Common myeloid progenitor, CD34-positive (primary cell): ENCODE measurements at regions not wholly inside any gene's neighbourhood (a gene's known extent, or its start where the extent isn't known, plus 50 kb on each side); places are given as distances from the start of the nearest gene placed in this dataset.

Experiments used
- CTCF ChIA-PET: fragments of 350-600 bp; sonication (Branson Sonifier 250); formaldehyde crosslinking; loops from one replicate; lab custom pipeline; 2021; ENCODE audit warnings: antibody characterized with exemption; lab: Charles Lee
- POLR2A ChIA-PET: fragments of 350-600 bp; sonication (Branson Sonifier 250); formaldehyde crosslinking; loops from one replicate; lab custom pipeline; 2021; ENCODE audit warnings: antibody characterized with exemption; lab: Charles Lee
- DNase-seq, 3 donors: peaks; one replicate each; pipeline versions ENCODE4 v3.0.0 to v3.0.0-alpha.2; 2013
- H3K27ac ChIP-seq, 2 experiments: 1 replicate in 1 of 2; 2 replicates in 1 of 2; pipeline ENCODE4 v1.7.0; 2013; ENCODE audit warnings: inconsistent platforms in 2 of 2, low read length in 2 of 2, mild to moderate bottlenecking in 2 of 2, low read depth in 1 of 2, moderate library complexity in 1 of 2; ENCODE audit not compliant: severe bottlenecking in 2 of 2, insufficient read depth in 1 of 2, poor library complexity in 1 of 2
- H3K27me3 ChIP-seq, 5 experiments: replicated peaks in 2 of 5; 1 replicate in 3 of 5; 2 replicates in 2 of 5; pipeline versions ENCODE4 v1.6.1 to v1.7.0; 2013; ENCODE audit warnings: low read length in 4 of 5, mild to moderate bottlenecking in 2 of 5, moderate library complexity in 2 of 5, inconsistent platforms in 1 of 5; ENCODE audit not compliant: insufficient read depth in 5 of 5, control insufficient read depth in 4 of 5
- H3K36me3 ChIP-seq, 4 experiments: 1 replicate in 2 of 4; 2 replicates in 2 of 4; pipeline versions ENCODE4 v1.6.1 to v1.7.0; 2013; ENCODE audit warnings: low read length in 3 of 4, control low read depth in 1 of 4, mild to moderate bottlenecking in 1 of 4; ENCODE audit not compliant: control insufficient read depth in 4 of 4, insufficient read depth in 4 of 4
- H3K4me1 ChIP-seq, 4 experiments: 1 replicate in 3 of 4; 2 replicates in 1 of 4; pipeline versions ENCODE4 v1.6.1 to v1.7.1; 2013; ENCODE audit warnings: low read length in 3 of 4, mild to moderate bottlenecking in 3 of 4, control low read depth in 1 of 4, inconsistent platforms in 1 of 4, moderate library complexity in 1 of 4; ENCODE audit not compliant: control insufficient read depth in 4 of 4, insufficient read depth in 4 of 4; ENCODE audit errors: control extremely low read depth in 1 of 4
- H3K4me3 ChIP-seq, 7 experiments: 1 replicate in 4 of 7; 2 replicates in 3 of 7; pipeline versions ENCODE4 v1.5.1 to v1.7.0; 2013; ENCODE audit warnings: mild to moderate bottlenecking in 7 of 7, low read length in 6 of 7, moderate library complexity in 6 of 7, inconsistent platforms in 2 of 7, low read depth in 2 of 7, control low read depth in 1 of 7; ENCODE audit not compliant: insufficient read depth in 4 of 7, control insufficient read depth in 1 of 7; ENCODE audit errors: extremely low read depth in 1 of 7
- H3K9me3 ChIP-seq, 5 experiments: 1 replicate in 4 of 5; 2 replicates in 1 of 5; pipeline versions ENCODE4 v1.6.1 to v1.7.1; 2013; ENCODE audit warnings: low read length in 4 of 5, mild to moderate bottlenecking in 2 of 5, inconsistent platforms in 1 of 5, low read depth in 1 of 5, moderate library complexity in 1 of 5; ENCODE audit not compliant: control insufficient read depth in 4 of 5, insufficient read depth in 2 of 5; ENCODE audit errors: control extremely low read depth in 1 of 5
- WGBS: methylation state at CpG from one replicate; pipeline ENCODE4 v1.1.5; 2013; ENCODE audit not compliant: insufficient coverage; 5-methylcytosine and 5-hydroxymethylcytosine counted together

GRCh38 chr16:54547052-54547451 is 260.5 kb upstream of the IRX3 start:
- ChIA-PET POLR2A (no interaction called here), CTCF (no interaction called here)

GRCh38 chr16:54546521-54546920 is 259.9 kb upstream of the IRX3 start:
- H3K27ac ChIP-seq = no peak overlapping the region
- POLR2A ChIA-PET = no interaction called here
- DNase-seq = no peak
- no peak overlapping the region for H3K4me3 ChIP-seq
- 82% methylated on average over 5 of the region's 5 CpGs for WGBS
- H3K9me3 ChIP-seq = no peaks in the 10 kb centered on the region
- no peaks in the 10 kb centered on the region for H3K36me3 ChIP-seq
- CTCF ChIA-PET = no interaction called here
- H3K27me3 ChIP-seq = peaks cover 0 to 36% (median 2%) of the 10 kb centered on the region in 5 experiments
- H3K4me1 ChIP-seq = no peaks in the 10 kb centered on the region

More at GRCh38 chr16:54547052-54547451, 260.5 kb upstream of the IRX3 start:
- no peaks in the 10 kb centered on the region for H3K36me3 ChIP-seq
- H3K27me3 ChIP-seq = peaks cover 0 to 35% (median 2%) of the 10 kb centered on the region in 5 experiments
- H3K4me1 ChIP-seq = no peaks in the 10 kb centered on the region
- WGBS = 83% methylated on average over 4 of the region's 4 CpGs
- no peak overlapping the region for H3K4me3 ChIP-seq
- no peak overlapping the region for H3K27ac ChIP-seq
- H3K9me3 ChIP-seq = no peaks in the 10 kb centered on the region
- DNase-seq = no peak

DNA sequence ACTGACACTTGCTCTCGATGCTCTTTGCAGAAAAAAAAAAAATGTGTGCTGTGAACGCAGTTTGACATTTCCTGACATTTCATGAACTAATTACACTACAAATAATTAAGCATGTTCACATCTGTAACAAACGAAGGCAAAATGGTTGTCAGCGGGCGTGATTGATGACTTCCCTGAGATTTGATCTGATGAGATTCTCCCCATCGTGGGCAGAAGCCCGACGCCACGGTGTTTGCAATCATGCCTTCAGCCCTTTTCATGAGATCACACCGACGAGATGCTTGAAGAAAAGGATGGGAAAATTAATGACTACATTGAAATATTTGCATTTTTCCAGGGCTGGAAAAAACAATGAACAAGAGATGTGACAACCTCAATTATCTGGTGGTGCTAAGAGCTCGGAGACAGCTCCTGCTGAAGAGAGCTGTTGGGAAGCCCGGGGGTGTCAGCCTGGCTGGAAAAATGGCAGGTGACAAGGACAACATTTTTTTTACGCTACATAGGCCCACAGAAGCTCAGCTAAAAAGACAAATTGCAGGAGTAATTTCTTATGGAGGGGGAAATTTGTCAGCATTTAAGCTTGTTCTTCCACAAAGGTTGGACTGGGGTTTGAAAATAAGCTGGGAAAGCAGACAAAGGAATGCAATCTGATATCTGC is 259.4 kb upstream of the IRX3 start:
- no peaks in the 10 kb centered on the region for H3K9me3 ChIP-seq
- no peaks in the 10 kb centered on the region for H3K4me1 ChIP-seq
- H3K27me3 ChIP-seq = peaks cover 0 to 39% (median 2%) of the 10 kb centered on the region in 5 experiments
- POLR2A ChIA-PET = no interaction called here
- CTCF ChIA-PET = no interaction called here
- H3K36me3 ChIP-seq = no peaks in the 10 kb centered on the region
- H3K4me3 ChIP-seq = no peak overlapping the region
- no peak for DNase-seq
- H3K27ac ChIP-seq = no peak overlapping the region
- WGBS = 57% methylated on average over 12 of the region's 14 CpGs

DNA sequence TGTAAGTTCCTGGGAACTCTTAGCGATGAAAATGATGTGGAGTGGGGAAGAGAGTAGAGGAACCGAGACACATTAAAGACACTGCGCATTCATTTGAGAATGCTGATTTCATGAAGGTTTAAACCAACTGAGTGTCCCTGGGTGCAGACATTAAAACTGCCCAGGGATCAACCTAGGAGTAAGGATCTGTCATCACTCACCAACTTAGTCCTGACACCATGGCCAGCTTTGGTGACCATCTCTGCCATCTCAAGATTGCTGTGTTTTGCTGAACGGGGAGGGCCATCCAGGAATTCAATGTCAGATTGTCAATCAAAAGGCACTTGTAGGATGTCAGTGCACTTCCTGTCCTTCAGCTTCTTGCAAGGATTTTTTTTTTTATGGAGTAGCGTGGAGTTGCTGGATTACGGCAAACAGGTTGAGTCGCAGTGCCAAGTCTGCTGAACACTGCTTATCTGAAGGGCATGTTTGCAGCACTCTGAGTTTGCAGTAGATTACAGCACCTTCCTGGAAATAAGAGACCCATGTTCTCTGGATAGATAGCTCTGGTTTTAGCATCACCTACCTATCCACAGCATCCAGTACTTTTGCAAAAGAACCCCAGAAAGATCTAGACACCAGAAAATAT is 258.1 kb upstream of the IRX3 start:
- Histone ChIP-seq H3K27me3 (peaks cover 0 to 47% (median 2%) of the 10 kb centered on the region in 5 experiments), H3K9me3 (no peaks in the 10 kb centered on the region), H3K27ac (no peak overlapping the region), H3K36me3 (no peaks in the 10 kb centered on the region), H3K4me3 (no peak overlapping the region), H3K4me1 (no peaks in the 10 kb centered on the region)
- no peak for DNase-seq
- CTCF ChIA-PET = no interaction called here
- 80% methylated on average over 6 of the region's 7 CpGs for WGBS
- POLR2A ChIA-PET = no interaction called here

- WGBS = 85% methylated on average over 6 of the region's 13 CpGs
- ChIA-PET POLR2A (no interaction called here), CTCF (interaction anchor here (0.6 kb wide), 1 partner anchor 29 kb away, joined by 4 read pairs; no protein-coding TSS in a partner anchor)
Measured at GRCh38 chr16:54542805-54543505, 256.4 kb upstream of the IRX3 start.

DNA sequence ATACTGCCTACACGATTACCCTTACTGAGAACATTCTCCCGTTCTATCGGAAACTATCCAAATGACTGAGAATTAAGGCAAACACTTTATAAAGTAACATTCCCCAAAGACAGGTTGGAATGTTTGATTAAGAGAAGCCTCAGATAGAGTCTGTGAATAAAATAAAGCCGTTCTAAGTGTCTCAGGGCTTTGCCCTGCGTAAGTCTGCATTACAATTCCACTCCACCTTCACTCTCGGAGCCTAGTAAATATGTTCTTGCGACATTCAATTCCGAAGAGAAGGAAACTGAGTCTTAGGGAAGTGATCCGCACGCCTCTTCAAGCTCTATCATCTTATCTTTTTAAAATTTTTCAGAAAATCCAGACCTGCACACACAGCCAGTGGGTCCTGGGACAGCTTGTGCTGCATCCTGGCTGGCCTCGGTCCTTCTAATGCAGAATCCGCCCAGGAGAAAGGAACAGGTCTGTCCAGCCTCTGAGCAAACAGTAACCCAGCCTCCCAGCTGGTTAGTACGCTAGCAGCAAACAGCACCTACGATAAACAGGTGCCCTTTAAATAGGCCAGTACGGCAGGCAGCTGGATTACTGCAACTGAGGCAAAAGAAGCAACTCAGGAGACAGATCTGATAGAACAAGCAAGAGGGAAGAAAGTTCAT is 254.1 kb upstream of the IRX3 start:
- no peak for DNase-seq
- Histone ChIP-seq H3K27ac (no peak overlapping the region), H3K36me3 (no peaks in the 10 kb centered on the region), H3K27me3 (peaks cover 0 to 30% (median 2%) of the 10 kb centered on the region in 5 experiments), H3K9me3 (no peaks in the 10 kb centered on the region), H3K4me3 (no peak overlapping the region), H3K4me1 (no peaks in the 10 kb centered on the region)
- POLR2A ChIA-PET = no interaction called here
- CTCF ChIA-PET = no interaction called here
- WGBS = 72% methylated on average over 4 of the region's 15 CpGs

More at GRCh38 chr16:54542805-54543505, 256.4 kb upstream of the IRX3 start:
- no peak for DNase-seq
- Histone ChIP-seq H3K9me3 (no peaks in the 10 kb centered on the region), H3K27ac (no peak overlapping the region), H3K36me3 (no peaks in the 10 kb centered on the region), H3K4me1 (no peaks in the 10 kb centered on the region), H3K4me3 (no peak overlapping the region), H3K27me3 (peaks cover under 1 to 48% (median 2%) of the 10 kb centered on the region in 5 experiments)
